ENCODE measurements at regions not wholly inside any gene's neighbourhood (a gene's known extent, or its start where the extent isn't known, plus 50 kb on each side); places are given as distances from the start of the nearest gene placed in this dataset.

DNA sequence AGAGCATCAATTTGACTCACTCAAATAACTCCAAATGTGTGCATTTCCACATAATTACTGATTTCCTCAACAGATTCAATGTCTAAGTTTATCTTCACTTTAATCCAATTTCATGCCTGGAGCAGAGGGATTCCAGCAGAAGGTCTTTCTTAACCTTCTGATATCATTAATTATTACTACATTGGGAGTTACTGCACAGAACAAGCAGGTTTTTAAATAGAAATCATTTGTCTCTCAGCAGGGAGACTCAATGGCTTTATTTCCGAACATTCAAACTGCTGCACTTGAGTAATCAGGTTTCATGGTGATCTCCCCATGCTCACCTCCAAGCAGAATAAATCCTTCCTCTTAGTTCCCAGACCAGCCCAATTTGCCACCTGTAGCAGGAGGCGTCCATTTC lies 264.8 kb upstream of the IGF1R start:
- Histone ChIP-seq H3K4me3 (ENCODE audit: control extremely low read depth in 1 of 5, extremely low read depth in 1 of 5, insufficient read depth in 1 of 5, low read depth in 2 of 5, low read length in 4 of 5) (no peak overlapping the region), H3K36me3 (replicated peaks in 1 of 2; ENCODE audit: control extremely low read depth in 1 of 2, control insufficient read depth in 1 of 2, extremely low read depth in 1 of 2, insufficient read depth in 2 of 2, low read length in 1 of 2) (no peaks in the 10 kb centered on the region), H3K4me1 (ENCODE audit: control insufficient read depth in 2 of 2, insufficient read depth in 2 of 2, low read length in 2 of 2) (no peaks in the 10 kb centered on the region), H3K9me3 (ENCODE audit: control extremely low read depth in 1 of 3, control insufficient read depth in 2 of 3, insufficient read depth in 1 of 3, low read length in 2 of 3) (peaks cover 0 to 4% (median 0%) of the 10 kb centered on the region in 3 donors), H3K27ac (ENCODE audit: low read length in 2 of 2) (no peak overlapping the region), H3K27me3 (replicated peaks in 1 of 4; ENCODE audit: control extremely low read depth in 1 of 4, control insufficient read depth in 3 of 4, insufficient read depth in 4 of 4, low read length in 3 of 4) (no peaks in the 10 kb centered on the region), H3K79me2 (ENCODE audit: control insufficient read depth, insufficient read depth, low read length) (no peaks in the 10 kb centered on the region), H3K4me2 (replicated peaks; ENCODE audit: low read depth, low read length, poor library complexity, severe bottlenecking) (no peak overlapping the region), H4K20me1 (ENCODE audit: control insufficient read depth, insufficient read depth, low read length, poor library complexity, severe bottlenecking) (no peaks in the 10 kb centered on the region), H3K9ac (ENCODE audit: low read length) (no peak overlapping the region), H2AFZ (ENCODE audit: insufficient read depth, low read depth, low read length, poor library complexity, severe bottlenecking) (no peak overlapping the region)
- DNase-seq (no peak), ATAC-seq (ENCODE audit: low read depth) (no peak)
- Mint-ChIP-seq H3K4me1 (no peaks in the 10 kb centered on the region), H3K27ac (no peak overlapping the region), H3K9me3 (ENCODE audit: insufficient read depth) (no peaks in the 10 kb centered on the region), H3K4me3 (no peak overlapping the region), H3K27me3 (peaks cover 15% of the 10 kb centered on the region)
- TF ChIP-seq, protein P1, sequence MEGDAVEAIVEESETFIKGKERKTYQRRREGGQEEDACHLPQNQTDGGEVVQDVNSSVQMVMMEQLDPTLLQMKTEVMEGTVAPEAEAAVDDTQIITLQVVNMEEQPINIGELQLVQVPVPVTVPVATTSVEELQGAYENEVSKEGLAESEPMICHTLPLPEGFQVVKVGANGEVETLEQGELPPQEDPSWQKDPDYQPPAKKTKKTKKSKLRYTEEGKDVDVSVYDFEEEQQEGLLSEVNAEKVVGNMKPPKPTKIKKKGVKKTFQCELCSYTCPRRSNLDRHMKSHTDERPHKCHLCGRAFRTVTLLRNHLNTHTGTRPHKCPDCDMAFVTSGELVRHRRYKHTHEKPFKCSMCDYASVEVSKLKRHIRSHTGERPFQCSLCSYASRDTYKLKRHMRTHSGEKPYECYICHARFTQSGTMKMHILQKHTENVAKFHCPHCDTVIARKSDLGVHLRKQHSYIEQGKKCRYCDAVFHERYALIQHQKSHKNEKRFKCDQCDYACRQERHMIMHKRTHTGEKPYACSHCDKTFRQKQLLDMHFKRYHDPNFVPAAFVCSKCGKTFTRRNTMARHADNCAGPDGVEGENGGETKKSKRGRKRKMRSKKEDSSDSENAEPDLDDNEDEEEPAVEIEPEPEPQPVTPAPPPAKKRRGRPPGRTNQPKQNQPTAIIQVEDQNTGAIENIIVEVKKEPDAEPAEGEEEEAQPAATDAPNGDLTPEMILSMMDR (IDR thresholded peaks at IDR 0.05) = no peak
- TF ChIP-seq EZH2 (IDR thresholded peaks at IDR 0.05; ENCODE audit: borderline replicate concordance, insufficient read depth, low read depth, low read length, poor library complexity, severe bottlenecking) = no peak
- WGBS (ENCODE audit: insufficient coverage) = no CpG with 5 or more reads among the region's 2 CpGs
- intact Hi-C loops (cut with micrococcal nuclease) = no loop called here
- CTCF ChIA-PET = no interaction called here
- POLR2A ChIA-PET = no interaction called here

DNA sequence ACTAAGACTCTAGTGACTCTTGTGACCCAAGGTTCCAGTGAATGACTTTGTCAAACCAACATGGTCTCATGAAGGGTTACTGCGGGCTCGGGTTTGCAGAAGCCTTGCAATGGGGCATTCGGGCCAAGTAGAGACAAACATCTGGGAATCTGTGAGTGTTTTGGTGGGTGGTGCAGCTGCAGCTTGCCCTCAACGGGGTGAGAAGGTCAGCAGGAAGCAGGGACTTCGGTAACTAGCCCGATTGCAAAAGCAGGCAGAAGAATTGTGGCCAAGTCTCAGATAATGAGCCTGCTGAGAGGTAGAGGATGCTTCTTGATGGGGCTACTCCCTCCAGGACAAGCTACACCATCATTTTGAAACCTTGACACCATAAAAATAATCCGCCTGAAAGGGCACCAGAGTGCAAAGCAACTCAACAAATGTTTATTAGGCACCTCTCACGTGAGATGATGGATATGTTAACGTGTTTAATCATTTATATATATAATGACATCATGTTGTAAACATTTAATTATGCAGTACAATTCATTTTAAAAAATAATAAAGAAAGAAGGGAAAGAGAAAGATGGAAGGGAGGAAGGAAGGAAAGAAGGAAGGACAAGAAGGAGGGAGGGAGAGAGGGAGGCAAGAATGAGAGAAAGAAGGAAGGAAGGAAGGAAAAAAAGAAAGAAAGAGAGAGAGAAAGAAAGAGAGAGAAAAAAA lies 263.9 kb upstream of the IGF1R start:
- POLR2A ChIA-PET = no interaction called here
- H3K4me1 ChIP-seq (ENCODE audit: control insufficient read depth in 2 of 2, insufficient read depth in 2 of 2, low read length in 2 of 2) = no peaks in the 10 kb centered on the region
- DNase-seq (no peak), ATAC-seq (ENCODE audit: low read depth) (no peak)
- H3K27me3 ChIP-seq (replicated peaks in 1 of 4; ENCODE audit: control extremely low read depth in 1 of 4, control insufficient read depth in 3 of 4, insufficient read depth in 4 of 4, low read length in 3 of 4) = no peaks in the 10 kb centered on the region
- TF ChIP-seq, protein P1 (IDR thresholded peaks at IDR 0.05) = no peak
- TF ChIP-seq EZH2 (IDR thresholded peaks at IDR 0.05; ENCODE audit: borderline replicate concordance, insufficient read depth, low read depth, low read length, poor library complexity, severe bottlenecking) = no peak
- no peak overlapping the region for H3K9ac ChIP-seq (ENCODE audit: low read length)
- H3K79me2 ChIP-seq (ENCODE audit: control insufficient read depth, insufficient read depth, low read length) = no peaks in the 10 kb centered on the region
- 72% methylated on average over 4 of the region's 9 CpGs for WGBS (ENCODE audit: insufficient coverage)
- CTCF ChIA-PET = no interaction called here
- no peak overlapping the region for H3K4me3 Mint-ChIP-seq
- no peaks in the 10 kb centered on the region for H3K9me3 Mint-ChIP-seq (ENCODE audit: insufficient read depth)
- no peaks in the 10 kb centered on the region for H3K36me3 ChIP-seq (replicated peaks in 1 of 2; ENCODE audit: control extremely low read depth in 1 of 2, control insufficient read depth in 1 of 2, extremely low read depth in 1 of 2, insufficient read depth in 2 of 2, low read length in 1 of 2)
- peaks cover 15% of the 10 kb centered on the region for H3K27me3 Mint-ChIP-seq
- H4K20me1 ChIP-seq (ENCODE audit: control insufficient read depth, insufficient read depth, low read length, poor library complexity, severe bottlenecking) = no peaks in the 10 kb centered on the region
- H3K4me2 ChIP-seq (replicated peaks; ENCODE audit: low read depth, low read length, poor library complexity, severe bottlenecking) = no peak overlapping the region
- intact Hi-C loops (cut with micrococcal nuclease) = no loop called here
- H3K4me3 ChIP-seq (ENCODE audit: control extremely low read depth in 1 of 5, extremely low read depth in 1 of 5, insufficient read depth in 1 of 5, low read depth in 2 of 5, low read length in 4 of 5) = no peak overlapping the region
- no peaks in the 10 kb centered on the region for H3K4me1 Mint-ChIP-seq
- no peak overlapping the region for H3K27ac Mint-ChIP-seq
- no peak overlapping the region for H3K27ac ChIP-seq (ENCODE audit: low read length in 2 of 2)
- peaks cover 0 to 4% (median 0%) of the 10 kb centered on the region in 3 donors for H3K9me3 ChIP-seq (ENCODE audit: control extremely low read depth in 1 of 3, control insufficient read depth in 2 of 3, insufficient read depth in 1 of 3, low read length in 2 of 3)
- H2AFZ ChIP-seq (ENCODE audit: insufficient read depth, low read depth, low read length, poor library complexity, severe bottlenecking) = no peak overlapping the region
